ENCODE measurements at regions not wholly inside any gene's neighbourhood (a gene's known extent, or its start where the extent isn't known, plus 50 kb on each side); places are given as distances from the start of the nearest gene placed in this dataset.

GRCh38 chr3:66703501-66703900 is 202.7 kb upstream of the LRIG1 start:
- TF ChIP-seq TCF12 (IDR thresholded peaks at IDR 0.05; ENCODE audit: low read depth): no peak
- TF ChIP-seq NFIC (IDR thresholded peaks at IDR 0.05): no peak
- TF ChIP-seq TAF1 (IDR thresholded peaks at IDR 0.05; ENCODE audit: low read depth): no peak
- TF ChIP-seq, protein P1, sequence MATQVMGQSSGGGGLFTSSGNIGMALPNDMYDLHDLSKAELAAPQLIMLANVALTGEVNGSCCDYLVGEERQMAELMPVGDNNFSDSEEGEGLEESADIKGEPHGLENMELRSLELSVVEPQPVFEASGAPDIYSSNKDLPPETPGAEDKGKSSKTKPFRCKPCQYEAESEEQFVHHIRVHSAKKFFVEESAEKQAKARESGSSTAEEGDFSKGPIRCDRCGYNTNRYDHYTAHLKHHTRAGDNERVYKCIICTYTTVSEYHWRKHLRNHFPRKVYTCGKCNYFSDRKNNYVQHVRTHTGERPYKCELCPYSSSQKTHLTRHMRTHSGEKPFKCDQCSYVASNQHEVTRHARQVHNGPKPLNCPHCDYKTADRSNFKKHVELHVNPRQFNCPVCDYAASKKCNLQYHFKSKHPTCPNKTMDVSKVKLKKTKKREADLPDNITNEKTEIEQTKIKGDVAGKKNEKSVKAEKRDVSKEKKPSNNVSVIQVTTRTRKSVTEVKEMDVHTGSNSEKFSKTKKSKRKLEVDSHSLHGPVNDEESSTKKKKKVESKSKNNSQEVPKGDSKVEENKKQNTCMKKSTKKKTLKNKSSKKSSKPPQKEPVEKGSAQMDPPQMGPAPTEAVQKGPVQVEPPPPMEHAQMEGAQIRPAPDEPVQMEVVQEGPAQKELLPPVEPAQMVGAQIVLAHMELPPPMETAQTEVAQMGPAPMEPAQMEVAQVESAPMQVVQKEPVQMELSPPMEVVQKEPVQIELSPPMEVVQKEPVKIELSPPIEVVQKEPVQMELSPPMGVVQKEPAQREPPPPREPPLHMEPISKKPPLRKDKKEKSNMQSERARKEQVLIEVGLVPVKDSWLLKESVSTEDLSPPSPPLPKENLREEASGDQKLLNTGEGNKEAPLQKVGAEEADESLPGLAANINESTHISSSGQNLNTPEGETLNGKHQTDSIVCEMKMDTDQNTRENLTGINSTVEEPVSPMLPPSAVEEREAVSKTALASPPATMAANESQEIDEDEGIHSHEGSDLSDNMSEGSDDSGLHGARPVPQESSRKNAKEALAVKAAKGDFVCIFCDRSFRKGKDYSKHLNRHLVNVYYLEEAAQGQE (IDR thresholded peaks at IDR 0.05; ENCODE audit: low read depth): no peak
- TF ChIP-seq FOXM1 (IDR thresholded peaks at IDR 0.05; ENCODE audit: borderline replicate concordance, low read depth): no peak
- TF ChIP-seq USF1 (IDR thresholded peaks at IDR 0.05): no peak
- no peak for TF ChIP-seq ZBTB7A (IDR thresholded peaks at IDR 0.05; ENCODE audit: low read depth)
- no peak for TF ChIP-seq TEAD4 (IDR thresholded peaks at IDR 0.05)
- TF ChIP-seq YY1 (IDR thresholded peaks at IDR 0.05; ENCODE audit: low read depth): no peak
- no peak for TF ChIP-seq EP300 (IDR thresholded peaks at IDR 0.05; ENCODE audit: borderline replicate concordance)

Data from Ishikawa (cell line).